ENCODE measurements at regions not wholly inside any gene's neighbourhood (a gene's known extent, or its start where the extent isn't known, plus 50 kb on each side); places are given as distances from the start of the nearest gene placed in this dataset.

DNA sequence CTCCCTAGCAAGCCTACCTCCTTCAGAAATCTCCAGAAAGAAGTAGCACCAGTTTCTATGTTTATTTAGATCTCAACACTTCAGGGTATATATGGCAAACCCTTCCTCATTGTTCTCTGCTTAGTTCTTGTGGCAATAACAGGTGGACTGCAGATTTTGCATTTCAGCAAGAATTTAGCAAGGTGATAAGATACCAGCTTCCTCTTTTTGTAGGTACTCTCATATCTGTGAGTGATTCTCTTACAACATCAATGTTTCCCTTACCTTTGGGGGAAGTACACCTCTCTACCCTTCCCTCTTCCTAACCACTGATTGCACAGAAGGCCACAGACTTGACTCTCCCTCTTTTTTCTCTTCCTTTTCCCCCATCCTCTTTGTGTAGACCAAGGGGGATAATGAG, 230.9 kb upstream of the SESN3 start:
- Histone ChIP-seq H3K9me3 (no peaks in the 10 kb centered on the region), H3K27ac (no peak overlapping the region), H3K36me3 (no peaks in the 10 kb centered on the region), H3K27me3 (no peaks in the 10 kb centered on the region), H3K4me3 (no peak overlapping the region), H3K4me1 (peaks cover 0 to 9% (median 3%) of the 10 kb centered on the region in 3 donors)
- ATAC-seq: no peak
- intact Hi-C loops (cut with DNase I): no loop called here
- DNase-seq: no peak
- TF ChIP-seq, protein P1, sequence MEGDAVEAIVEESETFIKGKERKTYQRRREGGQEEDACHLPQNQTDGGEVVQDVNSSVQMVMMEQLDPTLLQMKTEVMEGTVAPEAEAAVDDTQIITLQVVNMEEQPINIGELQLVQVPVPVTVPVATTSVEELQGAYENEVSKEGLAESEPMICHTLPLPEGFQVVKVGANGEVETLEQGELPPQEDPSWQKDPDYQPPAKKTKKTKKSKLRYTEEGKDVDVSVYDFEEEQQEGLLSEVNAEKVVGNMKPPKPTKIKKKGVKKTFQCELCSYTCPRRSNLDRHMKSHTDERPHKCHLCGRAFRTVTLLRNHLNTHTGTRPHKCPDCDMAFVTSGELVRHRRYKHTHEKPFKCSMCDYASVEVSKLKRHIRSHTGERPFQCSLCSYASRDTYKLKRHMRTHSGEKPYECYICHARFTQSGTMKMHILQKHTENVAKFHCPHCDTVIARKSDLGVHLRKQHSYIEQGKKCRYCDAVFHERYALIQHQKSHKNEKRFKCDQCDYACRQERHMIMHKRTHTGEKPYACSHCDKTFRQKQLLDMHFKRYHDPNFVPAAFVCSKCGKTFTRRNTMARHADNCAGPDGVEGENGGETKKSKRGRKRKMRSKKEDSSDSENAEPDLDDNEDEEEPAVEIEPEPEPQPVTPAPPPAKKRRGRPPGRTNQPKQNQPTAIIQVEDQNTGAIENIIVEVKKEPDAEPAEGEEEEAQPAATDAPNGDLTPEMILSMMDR (IDR thresholded peaks at IDR 0.05): no peak
- no peak for FAIRE-seq

DNA sequence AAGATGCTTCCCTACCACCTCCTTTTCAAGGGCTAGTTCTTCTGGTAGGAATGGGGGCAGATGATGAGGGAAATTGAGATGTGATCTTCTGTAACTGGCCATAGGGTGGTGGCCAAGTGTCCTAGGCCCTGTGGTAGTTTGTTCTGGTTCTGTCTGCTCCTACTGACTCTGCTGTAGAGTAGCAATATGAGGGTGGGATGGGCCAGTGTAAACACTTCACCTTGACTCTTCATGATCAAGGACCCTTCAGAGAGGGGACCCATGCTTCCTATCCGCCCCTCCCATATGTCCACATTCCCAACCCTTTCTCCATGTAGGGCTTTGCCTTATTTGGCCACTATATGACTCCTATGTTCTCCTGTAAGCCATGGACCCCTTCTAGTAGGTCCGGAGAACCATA, 230.3 kb upstream of the SESN3 start:
- intact Hi-C loops (cut with DNase I): no loop called here

DNA sequence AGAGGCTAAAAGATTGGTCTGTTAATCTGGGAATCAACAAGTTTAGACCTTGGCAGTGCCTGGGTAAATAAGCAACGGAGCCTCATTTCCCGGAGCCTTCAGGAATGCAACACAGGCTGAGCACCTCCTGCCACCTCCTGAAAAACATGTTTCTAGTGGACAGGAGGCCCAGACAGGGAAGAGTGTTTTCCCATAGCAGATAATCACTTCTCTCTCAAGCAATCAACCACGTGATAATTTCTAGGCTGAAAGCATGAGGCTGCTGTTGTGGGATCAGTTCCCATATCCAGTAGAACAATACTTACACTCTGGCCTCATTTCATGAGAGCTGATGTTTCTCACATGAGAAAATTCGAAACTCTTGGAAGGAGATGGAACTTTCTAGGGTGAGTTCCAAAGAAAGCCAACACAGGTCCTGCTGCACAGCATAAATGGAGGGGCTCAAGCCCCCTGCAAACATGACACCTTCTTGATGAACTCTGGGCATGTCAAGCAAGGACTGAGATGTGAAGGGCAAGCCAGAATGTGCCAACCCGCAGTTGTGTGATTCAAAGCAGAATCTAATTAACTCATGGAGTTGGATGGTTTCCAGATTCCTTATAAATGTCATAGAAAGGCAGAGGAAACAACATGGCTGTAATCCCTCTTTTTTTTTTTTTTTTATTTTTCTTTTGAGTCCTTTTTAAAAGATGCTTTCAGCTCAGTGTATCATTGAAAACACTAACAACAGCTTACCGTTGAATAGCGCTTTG, 228.5 kb upstream of the SESN3 start:
- intact Hi-C loops (cut with DNase I): no loop called here
- DNase-seq (peak in 3 of 6 donors; percentile 28 to 39 (median 35)), FAIRE-seq (no peak), ATAC-seq (peak; percentile 60 to 86 (median 84))
- TF ChIP-seq, protein P1 (IDR thresholded peaks at IDR 0.05): no peak
- Histone ChIP-seq H3K36me3 (no peaks in the 10 kb centered on the region), H3K27me3 (no peaks in the 10 kb centered on the region), H3K4me1 (peaks cover 0 to 9% (median 3%) of the 10 kb centered on the region in 3 donors), H3K9me3 (no peaks in the 10 kb centered on the region), H3K27ac (peak overlapping the region in 2 of 4 donors; percentile 48 to 64), H3K4me3 (no peak overlapping the region)
- 20 to 27% methylated on average over 7 of the region's 7 CpGs for WGBS, 2 donors

More for the DNA sequence above, 230.3 kb upstream of the SESN3 start:
- FAIRE-seq: no peak
- no peaks in the 10 kb centered on the region for H3K36me3 ChIP-seq
- H3K4me3 ChIP-seq: no peak overlapping the region
- no peak for ATAC-seq
- 68 to 99% methylated on average over 2 of the region's 2 CpGs for WGBS, 2 donors
- DNase-seq: no peak
- no peaks in the 10 kb centered on the region for H3K27me3 ChIP-seq
- no peaks in the 10 kb centered on the region for H3K9me3 ChIP-seq
- H3K27ac ChIP-seq: no peak overlapping the region
- TF ChIP-seq, protein P1 (IDR thresholded peaks at IDR 0.05): no peak
- H3K4me1 ChIP-seq: peaks cover 0 to 9% (median 3%) of the 10 kb centered on the region in 3 donors

DNA sequence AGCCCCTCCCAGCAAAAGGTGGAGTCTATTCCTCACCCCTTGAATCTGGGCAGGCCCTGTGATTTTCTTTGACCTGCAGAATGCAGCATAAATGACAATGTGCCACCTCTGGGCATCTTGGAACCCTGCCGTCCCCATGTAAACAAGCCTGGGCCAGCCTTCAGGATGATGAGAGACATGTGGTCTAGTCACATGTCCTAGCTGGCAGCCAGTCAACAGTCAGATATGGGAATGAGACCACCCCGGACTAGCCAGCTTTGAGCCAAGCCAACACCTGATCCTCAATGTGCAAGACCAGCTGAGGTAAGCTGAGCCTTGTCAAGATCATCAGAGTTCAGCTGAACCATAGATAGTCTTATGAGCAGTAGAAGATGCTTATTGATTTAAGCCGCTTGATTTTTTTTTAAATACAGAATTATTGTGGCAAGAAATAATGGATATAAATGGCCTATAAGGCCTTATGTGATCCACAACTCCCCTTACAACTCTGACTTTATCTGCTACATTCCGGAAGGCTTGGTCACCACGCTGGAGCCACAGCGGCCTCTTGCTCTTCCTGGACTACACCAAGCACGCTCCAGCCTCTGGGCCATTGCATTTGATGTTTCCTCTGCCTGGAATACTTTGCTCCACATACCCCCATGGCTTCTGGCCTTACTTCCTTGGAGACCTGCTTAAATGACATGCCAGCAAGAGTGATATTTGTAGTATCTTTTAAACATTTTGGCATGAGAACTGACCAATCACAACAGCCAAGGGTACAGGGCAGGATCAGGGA, 225.9 kb upstream of the SESN3 start:
- no peak for DNase-seq
- TF ChIP-seq, protein P1 (IDR thresholded peaks at IDR 0.05): no peak
- WGBS, 2 donors: 86 to 89% methylated on average over 7 of the region's 7 CpGs
- Histone ChIP-seq H3K36me3 (no peaks in the 10 kb centered on the region), H3K27ac (no peak overlapping the region), H3K4me3 (no peak overlapping the region), H3K4me1 (peaks cover 0 to 3% (median 0%) of the 10 kb centered on the region in 3 donors), H3K27me3 (no peaks in the 10 kb centered on the region), H3K9me3 (no peaks in the 10 kb centered on the region)
- no peak for FAIRE-seq
- intact Hi-C loops (cut with DNase I): no loop called here
- no peak for ATAC-seq

Measured in pancreas (tissue), 10 donors.